ENCODE measurements at regions not wholly inside any gene's neighbourhood (a gene's known extent, or its start where the extent isn't known, plus 50 kb on each side); places are given as distances from the start of the nearest gene placed in this dataset.

- no peak for TF ChIP-seq POLR2AphosphoS5 (IDR thresholded peaks at IDR 0.05; ENCODE audit: low read depth, low read length)
- TF ChIP-seq MEF2A (IDR thresholded peaks at IDR 0.05; ENCODE audit: borderline replicate concordance, low read depth), result no peak
- no peak for TF ChIP-seq CTCF (IDR thresholded peaks at IDR 0.05)
- TF ChIP-seq EP300 (IDR thresholded peaks at IDR 0.05; ENCODE audit: borderline replicate concordance in 1 of 2, low read depth in 1 of 2, low read length in 1 of 2), result no peak
- TF ChIP-seq RAD21 (IDR thresholded peaks at IDR 0.05; ENCODE audit: low read length), result no peak
- TF ChIP-seq, protein P1, sequence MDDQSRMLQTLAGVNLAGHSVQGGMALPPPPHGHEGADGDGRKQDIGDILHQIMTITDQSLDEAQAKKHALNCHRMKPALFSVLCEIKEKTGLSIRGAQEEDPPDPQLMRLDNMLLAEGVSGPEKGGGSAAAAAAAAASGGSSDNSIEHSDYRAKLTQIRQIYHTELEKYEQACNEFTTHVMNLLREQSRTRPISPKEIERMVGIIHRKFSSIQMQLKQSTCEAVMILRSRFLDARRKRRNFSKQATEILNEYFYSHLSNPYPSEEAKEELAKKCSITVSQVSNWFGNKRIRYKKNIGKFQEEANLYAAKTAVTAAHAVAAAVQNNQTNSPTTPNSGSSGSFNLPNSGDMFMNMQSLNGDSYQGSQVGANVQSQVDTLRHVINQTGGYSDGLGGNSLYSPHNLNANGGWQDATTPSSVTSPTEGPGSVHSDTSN (IDR thresholded peaks at IDR 0.05), result no peak
- TF ChIP-seq TAF1 (IDR thresholded peaks at IDR 0.05; ENCODE audit: borderline replicate concordance, low read depth, low read length), result no peak
- no peak for TF ChIP-seq YY1 (IDR thresholded peaks at IDR 0.05; ENCODE audit: low read depth)
- TF ChIP-seq, protein P2, sequence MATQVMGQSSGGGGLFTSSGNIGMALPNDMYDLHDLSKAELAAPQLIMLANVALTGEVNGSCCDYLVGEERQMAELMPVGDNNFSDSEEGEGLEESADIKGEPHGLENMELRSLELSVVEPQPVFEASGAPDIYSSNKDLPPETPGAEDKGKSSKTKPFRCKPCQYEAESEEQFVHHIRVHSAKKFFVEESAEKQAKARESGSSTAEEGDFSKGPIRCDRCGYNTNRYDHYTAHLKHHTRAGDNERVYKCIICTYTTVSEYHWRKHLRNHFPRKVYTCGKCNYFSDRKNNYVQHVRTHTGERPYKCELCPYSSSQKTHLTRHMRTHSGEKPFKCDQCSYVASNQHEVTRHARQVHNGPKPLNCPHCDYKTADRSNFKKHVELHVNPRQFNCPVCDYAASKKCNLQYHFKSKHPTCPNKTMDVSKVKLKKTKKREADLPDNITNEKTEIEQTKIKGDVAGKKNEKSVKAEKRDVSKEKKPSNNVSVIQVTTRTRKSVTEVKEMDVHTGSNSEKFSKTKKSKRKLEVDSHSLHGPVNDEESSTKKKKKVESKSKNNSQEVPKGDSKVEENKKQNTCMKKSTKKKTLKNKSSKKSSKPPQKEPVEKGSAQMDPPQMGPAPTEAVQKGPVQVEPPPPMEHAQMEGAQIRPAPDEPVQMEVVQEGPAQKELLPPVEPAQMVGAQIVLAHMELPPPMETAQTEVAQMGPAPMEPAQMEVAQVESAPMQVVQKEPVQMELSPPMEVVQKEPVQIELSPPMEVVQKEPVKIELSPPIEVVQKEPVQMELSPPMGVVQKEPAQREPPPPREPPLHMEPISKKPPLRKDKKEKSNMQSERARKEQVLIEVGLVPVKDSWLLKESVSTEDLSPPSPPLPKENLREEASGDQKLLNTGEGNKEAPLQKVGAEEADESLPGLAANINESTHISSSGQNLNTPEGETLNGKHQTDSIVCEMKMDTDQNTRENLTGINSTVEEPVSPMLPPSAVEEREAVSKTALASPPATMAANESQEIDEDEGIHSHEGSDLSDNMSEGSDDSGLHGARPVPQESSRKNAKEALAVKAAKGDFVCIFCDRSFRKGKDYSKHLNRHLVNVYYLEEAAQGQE (IDR thresholded peaks at IDR 0.05; ENCODE audit: low read depth, low read length), result no peak
Observed at GRCh38 chr12:34287986-34288962, 266.0 kb downstream of the ALG10 start.
